ENCODE measurements at regions not wholly inside any gene's neighbourhood (a gene's known extent, or its start where the extent isn't known, plus 50 kb on each side); places are given as distances from the start of the nearest gene placed in this dataset.

- Mint-ChIP-seq H3K36me3 (no peaks in the 10 kb centered on the region), H3K4me3 (no peak overlapping the region), H3K9me3 (no peaks in the 10 kb centered on the region), H3K27ac (no peak overlapping the region), H3K4me1 (ENCODE audit: low read depth) (no peaks in the 10 kb centered on the region), H3K27me3 (peaks cover 10% of the 10 kb centered on the region)
- no peak for DNase-seq
- ChIA-PET POLR2A (no interaction called here), CTCF (no interaction called here)
- intact Hi-C loops (cut with micrococcal nuclease) = no loop called here
Measured at GRCh38 chr4:140298001-140298400, 75.4 kb upstream of the SCOC start.

- H3K27ac Mint-ChIP-seq = no peak overlapping the region
- no peak overlapping the region for H3K4me3 Mint-ChIP-seq
- H3K27me3 Mint-ChIP-seq = peaks cover 7% of the 10 kb centered on the region
- intact Hi-C loops (cut with micrococcal nuclease) = no loop called here
- peak; percentile 10 for DNase-seq
- H3K4me1 Mint-ChIP-seq (ENCODE audit: low read depth) = no peaks in the 10 kb centered on the region
- H3K9me3 Mint-ChIP-seq = no peaks in the 10 kb centered on the region
- CTCF ChIA-PET = interaction anchor here (0.6 kb wide), 1 partner anchor 255 kb away, joined by 3 read pairs; no protein-coding TSS in a partner anchor
- H3K36me3 Mint-ChIP-seq = no peaks in the 10 kb centered on the region
- POLR2A ChIA-PET = no interaction called here
Measured at GRCh38 chr4:140297221-140297570, 76.2 kb upstream of the SCOC start.

- Mint-ChIP-seq H3K27ac (no peak overlapping the region), H3K36me3 (no peaks in the 10 kb centered on the region), H3K9me3 (no peaks in the 10 kb centered on the region), H3K4me3 (no peak overlapping the region), H3K4me1 (ENCODE audit: low read depth) (no peaks in the 10 kb centered on the region), H3K27me3 (peaks cover 7% of the 10 kb centered on the region)
- POLR2A ChIA-PET = no interaction called here
- intact Hi-C loops (cut with micrococcal nuclease) = no loop called here
- CTCF ChIA-PET = no interaction called here
- no peak for DNase-seq
Measured at GRCh38 chr4:140296335-140297220, 76.9 kb upstream of the SCOC start.

GRCh38 chr4:140293979-140294378, 79.5 kb upstream of the SCOC start:
- no peak overlapping the region for H3K27ac Mint-ChIP-seq
- H3K4me1 Mint-ChIP-seq (ENCODE audit: low read depth) = no peaks in the 10 kb centered on the region
- peaks cover 7% of the 10 kb centered on the region for H3K27me3 Mint-ChIP-seq
- POLR2A ChIA-PET = no interaction called here
- CTCF ChIA-PET = no interaction called here
- intact Hi-C loops (cut with micrococcal nuclease) = no loop called here
- no peaks in the 10 kb centered on the region for H3K9me3 Mint-ChIP-seq
- H3K36me3 Mint-ChIP-seq = no peaks in the 10 kb centered on the region
- H3K4me3 Mint-ChIP-seq = no peak overlapping the region
- DNase-seq = no peak

- Mint-ChIP-seq H3K4me3 (no peak overlapping the region), H3K4me1 (ENCODE audit: low read depth) (no peaks in the 10 kb centered on the region), H3K27me3 (peaks cover 7% of the 10 kb centered on the region), H3K27ac (no peak overlapping the region), H3K9me3 (no peaks in the 10 kb centered on the region), H3K36me3 (no peaks in the 10 kb centered on the region)
- DNase-seq = no peak
- ChIA-PET POLR2A (no interaction called here), CTCF (no interaction called here)
- intact Hi-C loops (cut with micrococcal nuclease) = no loop called here
Measured at GRCh38 chr4:140291259-140291658, 82.2 kb upstream of the SCOC start.

- no peak for DNase-seq
- CTCF ChIA-PET = no interaction called here
- intact Hi-C loops (cut with micrococcal nuclease) = no loop called here
- Mint-ChIP-seq H3K27ac (no peak overlapping the region), H3K9me3 (no peaks in the 10 kb centered on the region), H3K4me1 (ENCODE audit: low read depth) (no peaks in the 10 kb centered on the region), H3K4me3 (no peak overlapping the region), H3K36me3 (no peaks in the 10 kb centered on the region), H3K27me3 (peaks cover 3% of the 10 kb centered on the region)
- POLR2A ChIA-PET = no interaction called here
Measured at GRCh38 chr4:140289486-140289885, 84.0 kb upstream of the SCOC start.

GRCh38 chr4:140286456-140286855, 87.0 kb upstream of the SCOC start:
- intact Hi-C loops (cut with micrococcal nuclease) = no loop called here
- Mint-ChIP-seq H3K9me3 (no peaks in the 10 kb centered on the region), H3K4me3 (no peak overlapping the region), H3K4me1 (ENCODE audit: low read depth) (no peaks in the 10 kb centered on the region), H3K27me3 (peaks cover 10% of the 10 kb centered on the region), H3K36me3 (no peaks in the 10 kb centered on the region), H3K27ac (no peak overlapping the region)
- ChIA-PET POLR2A (no interaction called here), CTCF (no interaction called here)
- DNase-seq = no peak

GRCh38 chr4:140284456-140284855, 89.0 kb upstream of the SCOC start:
- H3K27ac Mint-ChIP-seq = no peak overlapping the region
- H3K36me3 Mint-ChIP-seq = no peaks in the 10 kb centered on the region
- H3K27me3 Mint-ChIP-seq = peaks cover 19% of the 10 kb centered on the region
- H3K4me1 Mint-ChIP-seq (ENCODE audit: low read depth) = no peaks in the 10 kb centered on the region
- CTCF ChIA-PET = interaction anchor here (1.1 kb wide), 1 partner anchor 31 kb away, joined by 3 read pairs; no protein-coding TSS in a partner anchor
- no peaks in the 10 kb centered on the region for H3K9me3 Mint-ChIP-seq
- intact Hi-C loops (cut with micrococcal nuclease) = no loop called here
- no peak overlapping the region for H3K4me3 Mint-ChIP-seq
- POLR2A ChIA-PET = no interaction called here
- no peak for DNase-seq

- Mint-ChIP-seq H3K4me1 (ENCODE audit: low read depth) (no peaks in the 10 kb centered on the region), H3K36me3 (no peaks in the 10 kb centered on the region), H3K9me3 (no peaks in the 10 kb centered on the region), H3K27me3 (peaks cover 23% of the 10 kb centered on the region), H3K4me3 (no peak overlapping the region), H3K27ac (no peak overlapping the region)
- intact Hi-C loops (cut with micrococcal nuclease) = no loop called here
- ChIA-PET POLR2A (no interaction called here), CTCF (no interaction called here)
- DNase-seq = no peak
Measured at GRCh38 chr4:140281828-140282552, 91.5 kb upstream of the SCOC start.

GRCh38 chr4:140277576-140277975, 95.9 kb upstream of the SCOC start:
- ChIA-PET POLR2A (no interaction called here), CTCF (no interaction called here)
- no peak for DNase-seq
- Mint-ChIP-seq H3K4me3 (no peak overlapping the region), H3K27me3 (peaks cover 13% of the 10 kb centered on the region), H3K27ac (no peak overlapping the region), H3K4me1 (ENCODE audit: low read depth) (no peaks in the 10 kb centered on the region), H3K9me3 (no peaks in the 10 kb centered on the region), H3K36me3 (no peaks in the 10 kb centered on the region)
- intact Hi-C loops (cut with micrococcal nuclease) = no loop called here

- Mint-ChIP-seq H3K9me3 (no peaks in the 10 kb centered on the region), H3K27ac (no peak overlapping the region), H3K4me3 (no peak overlapping the region), H3K27me3 (peaks cover 12% of the 10 kb centered on the region), H3K4me1 (ENCODE audit: low read depth) (peaks cover 2% of the 10 kb centered on the region), H3K36me3 (no peaks in the 10 kb centered on the region)
- ChIA-PET POLR2A (interaction anchor here (0.8 kb wide), 1 partner anchor 48 kb away, joined by 4 read pairs; no protein-coding TSS in a partner anchor), CTCF (no interaction called here)
- no peak for DNase-seq
- intact Hi-C loops (cut with micrococcal nuclease) = no loop called here
Measured at GRCh38 chr4:140271553-140271952, 101.9 kb upstream of the SCOC start.

- Mint-ChIP-seq H3K27me3 (peaks cover 12% of the 10 kb centered on the region), H3K4me1 (ENCODE audit: low read depth) (peaks cover 2% of the 10 kb centered on the region), H3K36me3 (no peaks in the 10 kb centered on the region), H3K9me3 (no peaks in the 10 kb centered on the region), H3K27ac (no peak overlapping the region), H3K4me3 (no peak overlapping the region)
- intact Hi-C loops (cut with micrococcal nuclease) = no loop called here
- no peak for DNase-seq
- ChIA-PET CTCF (interaction anchor here (1.3 to 1.8 kb wide), 2 partner anchors 16 to 90 kb away, joined by 5 to 6 read pairs; no protein-coding TSS in a partner anchor), POLR2A (no interaction called here)
Measured at GRCh38 chr4:140269369-140269768, 104.1 kb upstream of the SCOC start.
